ENCODE measurements at regions not wholly inside any gene's neighbourhood (a gene's known extent, or its start where the extent isn't known, plus 50 kb on each side); places are given as distances from the start of the nearest gene placed in this dataset.
"Not testable (repeated sequence)": the region's sequence is repeated elsewhere in the genome, so short reads cannot be mapped to it uniquely, and the experiment has no call there.

DNA sequence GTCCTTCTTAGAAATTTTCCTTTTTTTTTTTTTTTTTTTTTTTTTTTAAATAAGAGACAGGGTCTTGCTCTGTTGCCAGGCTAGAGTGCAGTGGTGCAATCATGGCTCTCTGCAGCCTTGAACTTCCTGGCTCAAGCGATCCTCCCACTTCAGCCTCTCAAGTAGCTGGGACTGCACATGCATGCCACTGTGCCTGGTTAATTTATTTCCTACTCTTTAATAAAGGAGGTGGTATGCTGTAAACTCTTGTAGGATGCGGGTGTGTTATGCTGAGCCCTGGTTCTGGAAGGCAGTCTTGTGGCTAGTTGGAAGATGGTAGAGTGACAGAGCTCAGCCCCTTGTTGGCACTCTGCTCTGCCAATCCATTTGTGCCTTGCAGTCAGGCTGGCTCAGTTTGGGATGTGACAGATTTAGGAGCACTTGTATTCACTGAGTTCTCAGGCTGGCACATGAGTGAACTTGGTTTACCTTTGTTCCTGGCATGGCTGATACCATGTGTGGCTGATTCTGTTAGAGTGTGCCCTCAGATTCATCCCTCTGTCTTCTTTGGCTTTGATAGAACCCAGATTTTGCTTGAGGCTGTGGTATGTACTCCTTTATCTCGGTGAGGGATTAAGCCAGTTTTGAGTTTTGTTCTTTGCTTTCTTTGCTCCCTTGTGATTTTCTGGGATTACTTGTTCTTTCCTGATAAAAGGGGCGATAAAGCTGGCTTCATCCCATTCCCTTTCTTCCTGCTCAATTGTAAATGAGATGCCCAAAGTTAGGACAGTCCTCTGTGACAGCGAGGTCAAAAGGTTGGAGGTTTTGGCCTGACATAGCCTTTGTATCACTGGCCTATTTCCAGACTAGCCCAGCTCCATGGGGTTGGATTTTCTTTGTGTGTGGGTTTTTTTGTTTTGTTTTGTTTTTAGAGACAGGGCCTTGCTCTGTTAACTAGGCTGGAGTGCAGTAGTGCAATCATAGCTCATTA, 91.2 kb upstream of the CRYM start:
- TF ChIP-seq, protein P1, sequence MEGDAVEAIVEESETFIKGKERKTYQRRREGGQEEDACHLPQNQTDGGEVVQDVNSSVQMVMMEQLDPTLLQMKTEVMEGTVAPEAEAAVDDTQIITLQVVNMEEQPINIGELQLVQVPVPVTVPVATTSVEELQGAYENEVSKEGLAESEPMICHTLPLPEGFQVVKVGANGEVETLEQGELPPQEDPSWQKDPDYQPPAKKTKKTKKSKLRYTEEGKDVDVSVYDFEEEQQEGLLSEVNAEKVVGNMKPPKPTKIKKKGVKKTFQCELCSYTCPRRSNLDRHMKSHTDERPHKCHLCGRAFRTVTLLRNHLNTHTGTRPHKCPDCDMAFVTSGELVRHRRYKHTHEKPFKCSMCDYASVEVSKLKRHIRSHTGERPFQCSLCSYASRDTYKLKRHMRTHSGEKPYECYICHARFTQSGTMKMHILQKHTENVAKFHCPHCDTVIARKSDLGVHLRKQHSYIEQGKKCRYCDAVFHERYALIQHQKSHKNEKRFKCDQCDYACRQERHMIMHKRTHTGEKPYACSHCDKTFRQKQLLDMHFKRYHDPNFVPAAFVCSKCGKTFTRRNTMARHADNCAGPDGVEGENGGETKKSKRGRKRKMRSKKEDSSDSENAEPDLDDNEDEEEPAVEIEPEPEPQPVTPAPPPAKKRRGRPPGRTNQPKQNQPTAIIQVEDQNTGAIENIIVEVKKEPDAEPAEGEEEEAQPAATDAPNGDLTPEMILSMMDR (IDR thresholded peaks at IDR 0.05), result not testable (repeated sequence)
- TF ChIP-seq FOXP1 (CRISPR knock-in tag; IDR thresholded peaks at IDR 0.05; ENCODE audit: borderline replicate concordance); TEAD1 (CRISPR knock-in tag; IDR thresholded peaks at IDR 0.05); TCF7 (CRISPR knock-in tag; IDR thresholded peaks at IDR 0.05; ENCODE audit: low read depth); JUN (CRISPR knock-in tag; IDR thresholded peaks at IDR 0.05); ZNF416 (CRISPR knock-in tag; IDR thresholded peaks at IDR 0.05); E2F4 (CRISPR knock-in tag; IDR thresholded peaks at IDR 0.05; ENCODE audit: borderline replicate concordance, low read depth); NR3C1 (CRISPR knock-in tag; conservative IDR thresholded peaks at IDR 0.05; ENCODE audit: low read depth); FOXP4 (CRISPR knock-in tag; IDR thresholded peaks at IDR 0.05): not testable (repeated sequence)
- TF ChIP-seq, protein P2, sequence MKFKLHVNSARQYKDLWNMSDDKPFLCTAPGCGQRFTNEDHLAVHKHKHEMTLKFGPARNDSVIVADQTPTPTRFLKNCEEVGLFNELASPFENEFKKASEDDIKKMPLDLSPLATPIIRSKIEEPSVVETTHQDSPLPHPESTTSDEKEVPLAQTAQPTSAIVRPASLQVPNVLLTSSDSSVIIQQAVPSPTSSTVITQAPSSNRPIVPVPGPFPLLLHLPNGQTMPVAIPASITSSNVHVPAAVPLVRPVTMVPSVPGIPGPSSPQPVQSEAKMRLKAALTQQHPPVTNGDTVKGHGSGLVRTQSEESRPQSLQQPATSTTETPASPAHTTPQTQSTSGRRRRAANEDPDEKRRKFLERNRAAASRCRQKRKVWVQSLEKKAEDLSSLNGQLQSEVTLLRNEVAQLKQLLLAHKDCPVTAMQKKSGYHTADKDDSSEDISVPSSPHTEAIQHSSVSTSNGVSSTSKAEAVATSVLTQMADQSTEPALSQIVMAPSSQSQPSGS (CRISPR knock-in tag; IDR thresholded peaks at IDR 0.05; ENCODE audit: borderline replicate concordance, low read depth), result not testable (repeated sequence)

All from WTC11 (cell line).